Glomerular visceral epithelial cell (primary cell): ENCODE measurements at regions not wholly inside any gene's neighbourhood (a gene's known extent, or its start where the extent isn't known, plus 50 kb on each side); places are given as distances from the start of the nearest gene placed in this dataset.
"Not testable (repeated sequence)": the region's sequence is repeated elsewhere in the genome, so short reads cannot be mapped to it uniquely, and the experiment has no call there.

Source experiments
- DNase-seq: peaks from one replicate; pipeline ENCODE4 v3.0.0-alpha.2; 2016; ENCODE audit errors: extremely low spot score

GRCh38 chr1:187838335-187839293, 1009.9 kb downstream of the PLA2G4A start:
- no peak for DNase-seq

- DNase-seq, result no peak
Measured at GRCh38 chr1:187839873-187840272, 1011.1 kb downstream of the PLA2G4A start.

GRCh38 chr1:187840557-187840956, 1011.8 kb downstream of the PLA2G4A start:
- DNase-seq, result no peak

- DNase-seq, result no peak
Measured at GRCh38 chr1:187842406-187843165, 1013.8 kb downstream of the PLA2G4A start.

GRCh38 chr1:187844313-187844712, 1015.6 kb downstream of the PLA2G4A start:
- no peak for DNase-seq

GRCh38 chr1:187847531-187847930, 1018.8 kb downstream of the PLA2G4A start:
- DNase-seq, result no peak

GRCh38 chr1:187848321-187848720, 1019.6 kb downstream of the PLA2G4A start:
- no peak for DNase-seq

- not testable (repeated sequence) for DNase-seq
Measured at GRCh38 chr1:187850146-187850545, 1021.4 kb downstream of the PLA2G4A start.

GRCh38 chr1:187853505-187853904, 1024.8 kb downstream of the PLA2G4A start:
- DNase-seq, result no peak

- DNase-seq, result no peak
Measured at GRCh38 chr1:187854457-187854856, 1025.7 kb downstream of the PLA2G4A start.

- no peak for DNase-seq
Measured at GRCh38 chr1:187862506-187862905, 1033.8 kb downstream of the PLA2G4A start.

- no peak for DNase-seq
Measured at GRCh38 chr1:187870552-187870951, 1041.8 kb downstream of the PLA2G4A start.

- no peak for DNase-seq
Measured at GRCh38 chr1:187871177-187871845, 1042.6 kb downstream of the PLA2G4A start.

GRCh38 chr1:187872550-187872949, 1043.8 kb downstream of the PLA2G4A start:
- DNase-seq, result no peak

- no peak for DNase-seq
Measured at GRCh38 chr1:187873126-187873525, 1044.4 kb downstream of the PLA2G4A start.

GRCh38 chr1:187876775-187877174, 1048.0 kb downstream of the PLA2G4A start:
- DNase-seq, result no peak

GRCh38 chr1:187877220-187877619, 1048.5 kb downstream of the PLA2G4A start:
- DNase-seq, result no peak

GRCh38 chr1:187878883-187879282, 1050.1 kb downstream of the PLA2G4A start:
- DNase-seq, result no peak

- no peak for DNase-seq
Measured at GRCh38 chr1:187883356-187883755, 1054.6 kb downstream of the PLA2G4A start.

- no peak for DNase-seq
Measured at GRCh38 chr1:187891993-187892682, 1063.4 kb downstream of the PLA2G4A start.

- DNase-seq, result no peak
Measured at GRCh38 chr1:187892683-187893039, 1063.9 kb downstream of the PLA2G4A start.

- DNase-seq, result no peak
Measured at GRCh38 chr1:187893471-187893870, 1064.7 kb downstream of the PLA2G4A start.
